GM19023 (cell line): ENCODE measurements at regions not wholly inside any gene's neighbourhood (a gene's known extent, or its start where the extent isn't known, plus 50 kb on each side); places are given as distances from the start of the nearest gene placed in this dataset.

ENCODE experiments used
- ATAC-seq: cut with Tn5 transposase; IDR thresholded peaks from one replicate; pipeline ENCODE4 v1.9.1; 2021; ENCODE audit warnings: mild to moderate bottlenecking, moderate library complexity; ENCODE audit not compliant: unreplicated experiment

- ATAC-seq, result no peak
Measured at GRCh38 chr16:65783709-65784474, 582.6 kb upstream of the CDH5 start.

GRCh38 chr16:65782611-65783600 is 583.6 kb upstream of the CDH5 start:
- no peak for ATAC-seq

GRCh38 chr16:65781855-65782254 is 584.6 kb upstream of the CDH5 start:
- no peak for ATAC-seq

- ATAC-seq, result no peak
Measured at GRCh38 chr16:65781363-65781762, 585.1 kb upstream of the CDH5 start.

- no peak for ATAC-seq
Measured at GRCh38 chr16:65779201-65779600, 587.3 kb upstream of the CDH5 start.

GRCh38 chr16:65776639-65777183 is 589.8 kb upstream of the CDH5 start:
- no peak for ATAC-seq

GRCh38 chr16:65775829-65776228 is 590.7 kb upstream of the CDH5 start:
- ATAC-seq, result no peak

GRCh38 chr16:65774350-65774749 is 592.1 kb upstream of the CDH5 start:
- no peak for ATAC-seq

GRCh38 chr16:65773301-65773874 is 593.1 kb upstream of the CDH5 start:
- no peak for ATAC-seq

GRCh38 chr16:65772134-65772732 is 594.3 kb upstream of the CDH5 start:
- no peak for ATAC-seq

GRCh38 chr16:65771707-65772106 is 594.8 kb upstream of the CDH5 start:
- no peak for ATAC-seq

- ATAC-seq, result no peak
Measured at GRCh38 chr16:65770752-65771151, 595.7 kb upstream of the CDH5 start.

- no peak for ATAC-seq
Measured at GRCh38 chr16:65769776-65770438, 596.6 kb upstream of the CDH5 start.

GRCh38 chr16:65769055-65769465 is 597.4 kb upstream of the CDH5 start:
- no peak for ATAC-seq

- ATAC-seq, result no peak
Measured at GRCh38 chr16:65767125-65767524, 599.4 kb upstream of the CDH5 start.

GRCh38 chr16:65763640-65764305 is 602.7 kb upstream of the CDH5 start:
- no peak for ATAC-seq

- no peak for ATAC-seq
Measured at GRCh38 chr16:65760874-65761273, 605.6 kb upstream of the CDH5 start.

GRCh38 chr16:65758620-65759019 is 607.9 kb upstream of the CDH5 start:
- ATAC-seq, result no peak

- no peak for ATAC-seq
Measured at GRCh38 chr16:65757064-65757463, 609.4 kb upstream of the CDH5 start.

GRCh38 chr16:65756163-65756562 is 610.3 kb upstream of the CDH5 start:
- no peak for ATAC-seq
